ENCODE measurements at regions not wholly inside any gene's neighbourhood (a gene's known extent, or its start where the extent isn't known, plus 50 kb on each side); places are given as distances from the start of the nearest gene placed in this dataset.

DNA sequence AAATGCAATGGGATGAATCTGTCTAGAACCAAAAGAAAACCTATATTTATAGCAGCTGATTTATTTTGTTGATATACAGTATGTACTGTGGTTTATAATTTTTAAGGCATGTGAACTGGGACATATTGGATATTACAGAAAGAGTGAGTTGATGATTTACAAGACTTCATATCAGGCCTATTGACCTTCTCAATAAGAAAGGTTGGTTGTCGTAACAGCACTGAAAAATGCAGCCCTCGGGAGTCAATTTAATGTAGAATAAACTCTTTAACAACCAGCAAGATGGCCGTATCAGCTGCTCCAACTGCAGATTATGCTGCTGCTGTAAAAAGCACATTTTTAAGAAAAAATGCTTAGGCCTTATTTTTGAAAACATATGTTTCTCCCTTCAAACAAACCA, 407.3 kb downstream of the GXYLT1 start:
- DNase-seq (ENCODE audit: low read depth) = no peak
- no peak overlapping the region for H3K4me3 ChIP-seq (ENCODE audit: low read depth, low read length)
- TF ChIP-seq, protein P1, sequence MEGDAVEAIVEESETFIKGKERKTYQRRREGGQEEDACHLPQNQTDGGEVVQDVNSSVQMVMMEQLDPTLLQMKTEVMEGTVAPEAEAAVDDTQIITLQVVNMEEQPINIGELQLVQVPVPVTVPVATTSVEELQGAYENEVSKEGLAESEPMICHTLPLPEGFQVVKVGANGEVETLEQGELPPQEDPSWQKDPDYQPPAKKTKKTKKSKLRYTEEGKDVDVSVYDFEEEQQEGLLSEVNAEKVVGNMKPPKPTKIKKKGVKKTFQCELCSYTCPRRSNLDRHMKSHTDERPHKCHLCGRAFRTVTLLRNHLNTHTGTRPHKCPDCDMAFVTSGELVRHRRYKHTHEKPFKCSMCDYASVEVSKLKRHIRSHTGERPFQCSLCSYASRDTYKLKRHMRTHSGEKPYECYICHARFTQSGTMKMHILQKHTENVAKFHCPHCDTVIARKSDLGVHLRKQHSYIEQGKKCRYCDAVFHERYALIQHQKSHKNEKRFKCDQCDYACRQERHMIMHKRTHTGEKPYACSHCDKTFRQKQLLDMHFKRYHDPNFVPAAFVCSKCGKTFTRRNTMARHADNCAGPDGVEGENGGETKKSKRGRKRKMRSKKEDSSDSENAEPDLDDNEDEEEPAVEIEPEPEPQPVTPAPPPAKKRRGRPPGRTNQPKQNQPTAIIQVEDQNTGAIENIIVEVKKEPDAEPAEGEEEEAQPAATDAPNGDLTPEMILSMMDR (IDR thresholded peaks at IDR 0.05; ENCODE audit: low read depth, low read length) = no peak
- TF ChIP-seq POLR2A (IDR thresholded peaks at IDR 0.05; ENCODE audit: extremely low read depth, insufficient read length) = no peak
- no peak for TF ChIP-seq MYC (IDR thresholded peaks at IDR 0.05; ENCODE audit: low read depth, low read length)
- TF ChIP-seq, protein P2, sequence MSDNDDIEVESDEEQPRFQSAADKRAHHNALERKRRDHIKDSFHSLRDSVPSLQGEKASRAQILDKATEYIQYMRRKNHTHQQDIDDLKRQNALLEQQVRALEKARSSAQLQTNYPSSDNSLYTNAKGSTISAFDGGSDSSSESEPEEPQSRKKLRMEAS (IDR thresholded peaks at IDR 0.05; ENCODE audit: low read depth, low read length) = no peak

DNA sequence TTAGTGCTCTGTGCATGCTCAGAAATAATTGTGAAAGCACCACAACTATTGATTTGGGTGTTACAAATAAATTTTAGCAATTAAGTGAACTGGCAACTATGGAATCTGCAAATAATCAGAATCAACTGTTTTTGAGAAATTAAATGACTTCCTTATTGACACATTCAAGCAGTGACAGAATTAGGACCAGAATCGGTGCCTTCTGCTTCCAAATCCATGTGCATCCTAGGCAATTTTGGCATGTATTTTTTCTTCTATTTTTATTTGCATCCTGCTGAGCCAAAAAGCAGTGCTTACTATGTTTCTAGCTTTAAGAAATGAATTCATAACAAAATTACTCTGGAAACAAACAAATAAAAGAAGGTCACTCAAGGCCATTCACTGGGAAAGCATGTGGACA, 408.2 kb downstream of the GXYLT1 start:
- H3K4me3 ChIP-seq (ENCODE audit: low read depth, low read length) = no peak overlapping the region
- DNase-seq (ENCODE audit: low read depth) = no peak
- TF ChIP-seq MYC (IDR thresholded peaks at IDR 0.05; ENCODE audit: low read depth, low read length) (no peak), POLR2A (IDR thresholded peaks at IDR 0.05; ENCODE audit: extremely low read depth, insufficient read length) (no peak)
- TF ChIP-seq, protein P2 (IDR thresholded peaks at IDR 0.05; ENCODE audit: low read depth, low read length) = no peak
- TF ChIP-seq, protein P1 (IDR thresholded peaks at IDR 0.05; ENCODE audit: low read depth, low read length) = no peak

DNA sequence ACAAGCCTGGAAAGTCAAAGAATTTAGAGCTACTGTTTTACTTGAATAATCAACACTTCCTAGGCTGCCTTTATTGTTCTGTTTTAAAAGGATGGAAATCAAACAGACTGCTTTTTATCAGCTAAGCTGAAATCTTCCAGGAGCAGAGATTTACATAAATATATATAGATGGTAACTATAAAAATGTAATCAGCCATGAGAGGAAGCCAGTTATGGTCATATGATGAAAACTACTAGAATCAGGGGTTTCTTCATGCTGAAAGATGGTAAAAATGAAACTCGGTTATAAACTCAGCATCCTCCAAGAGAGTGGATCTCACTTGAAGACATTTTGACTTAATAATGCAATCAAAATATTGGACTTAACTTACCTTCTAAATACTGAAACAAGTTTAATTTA, 413.0 kb downstream of the GXYLT1 start:
- TF ChIP-seq MYC (IDR thresholded peaks at IDR 0.05; ENCODE audit: low read depth, low read length) = no peak
- no peak for TF ChIP-seq POLR2A (IDR thresholded peaks at IDR 0.05; ENCODE audit: extremely low read depth, insufficient read length)
- TF ChIP-seq, protein P2 (IDR thresholded peaks at IDR 0.05; ENCODE audit: low read depth, low read length) = no peak
- TF ChIP-seq, protein P1 (IDR thresholded peaks at IDR 0.05; ENCODE audit: low read depth, low read length) = no peak
- H3K4me3 ChIP-seq (ENCODE audit: low read depth, low read length) = no peak overlapping the region
- no peak for DNase-seq (ENCODE audit: low read depth)

DNA sequence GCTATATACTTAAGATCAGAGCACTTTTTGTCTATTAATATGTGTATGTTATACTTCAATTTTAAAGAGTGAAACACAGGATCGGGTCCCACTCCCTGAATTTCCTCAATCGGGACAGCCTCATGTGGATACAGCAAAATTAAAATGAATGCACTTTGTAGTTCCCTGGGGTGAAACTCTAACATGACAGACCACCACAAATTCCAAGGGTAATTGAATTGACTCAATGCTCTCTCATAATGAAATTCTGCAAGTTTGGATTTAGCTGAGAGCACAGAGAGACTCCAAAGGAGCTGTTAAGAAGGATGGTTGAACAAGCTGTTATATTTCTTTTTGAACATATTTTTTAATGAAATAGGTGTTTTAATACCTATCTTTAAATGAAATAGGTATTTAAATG, 413.6 kb downstream of the GXYLT1 start:
- DNase-seq (ENCODE audit: low read depth) = no peak
- H3K4me3 ChIP-seq (ENCODE audit: low read depth, low read length) = no peak overlapping the region
- no peak for TF ChIP-seq MYC (IDR thresholded peaks at IDR 0.05; ENCODE audit: low read depth, low read length)
- TF ChIP-seq POLR2A (IDR thresholded peaks at IDR 0.05; ENCODE audit: extremely low read depth, insufficient read length) = no peak
- TF ChIP-seq, protein P2 (IDR thresholded peaks at IDR 0.05; ENCODE audit: low read depth, low read length) = no peak
- TF ChIP-seq, protein P1 (IDR thresholded peaks at IDR 0.05; ENCODE audit: low read depth, low read length) = no peak

DNA sequence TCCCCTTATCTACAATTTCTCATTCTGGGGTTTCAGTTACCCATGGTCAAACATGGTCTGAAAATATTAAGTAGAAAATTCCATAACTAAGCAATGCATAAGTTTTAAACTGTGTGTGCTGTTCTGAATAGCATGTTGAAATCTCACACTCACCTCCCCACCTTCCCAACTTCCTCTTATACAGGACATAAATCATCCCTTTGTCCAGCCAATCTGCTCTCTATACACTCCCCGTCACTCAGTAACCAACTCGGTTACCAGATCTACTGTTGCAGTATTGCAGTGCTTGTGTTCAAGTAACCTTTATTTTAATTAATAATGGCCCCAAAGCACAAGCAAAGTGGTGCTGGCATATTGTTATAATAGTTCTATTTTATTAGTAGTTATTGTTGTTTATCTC, 420.5 kb downstream of the GXYLT1 start:
- DNase-seq (ENCODE audit: low read depth) = peak; percentile 48
- TF ChIP-seq, protein P1 (IDR thresholded peaks at IDR 0.05; ENCODE audit: low read depth, low read length) = no peak
- no peak for TF ChIP-seq POLR2A (IDR thresholded peaks at IDR 0.05; ENCODE audit: extremely low read depth, insufficient read length)
- TF ChIP-seq MYC (IDR thresholded peaks at IDR 0.05; ENCODE audit: low read depth, low read length) = no peak
- TF ChIP-seq, protein P2 (IDR thresholded peaks at IDR 0.05; ENCODE audit: low read depth, low read length) = no peak
- H3K4me3 ChIP-seq (ENCODE audit: low read depth, low read length) = no peak overlapping the region

DNA sequence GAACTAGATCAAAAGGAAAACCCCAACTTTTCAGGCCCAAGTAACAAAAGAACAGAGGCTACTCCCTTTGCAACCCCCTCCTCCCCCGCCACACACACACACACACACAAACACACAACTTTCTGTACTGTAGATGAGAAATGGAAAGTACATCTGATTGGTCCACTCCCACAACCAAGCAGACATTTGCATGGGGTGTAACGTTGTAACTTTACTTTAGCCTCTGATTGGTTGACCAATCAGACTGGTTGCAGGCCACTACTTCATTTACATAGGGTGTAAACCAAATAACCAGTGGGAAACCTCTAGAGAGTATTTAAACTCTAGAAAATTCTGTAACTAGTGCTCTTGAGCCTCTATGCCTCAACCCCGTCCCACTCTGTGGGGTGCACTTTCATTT, 425.5 kb downstream of the GXYLT1 start:
- TF ChIP-seq, protein P1 (IDR thresholded peaks at IDR 0.05; ENCODE audit: low read depth, low read length) = no peak
- TF ChIP-seq POLR2A (IDR thresholded peaks at IDR 0.05; ENCODE audit: extremely low read depth, insufficient read length) (no peak), MYC (IDR thresholded peaks at IDR 0.05; ENCODE audit: low read depth, low read length) (no peak)
- TF ChIP-seq, protein P2 (IDR thresholded peaks at IDR 0.05; ENCODE audit: low read depth, low read length) = no peak
- DNase-seq (ENCODE audit: low read depth) = no peak
- no peak overlapping the region for H3K4me3 ChIP-seq (ENCODE audit: low read depth, low read length)

Data from NB4 (cell line).